ENCODE measurements at regions not wholly inside any gene's neighbourhood (a gene's known extent, or its start where the extent isn't known, plus 50 kb on each side); places are given as distances from the start of the nearest gene placed in this dataset.
A peak's percentile ranks its signal among the peaks of the same experiment; 100 is the strongest.
"Not testable (repeated sequence)": the region's sequence is repeated elsewhere in the genome, so short reads cannot be mapped to it uniquely, and the experiment has no call there.

DNA sequence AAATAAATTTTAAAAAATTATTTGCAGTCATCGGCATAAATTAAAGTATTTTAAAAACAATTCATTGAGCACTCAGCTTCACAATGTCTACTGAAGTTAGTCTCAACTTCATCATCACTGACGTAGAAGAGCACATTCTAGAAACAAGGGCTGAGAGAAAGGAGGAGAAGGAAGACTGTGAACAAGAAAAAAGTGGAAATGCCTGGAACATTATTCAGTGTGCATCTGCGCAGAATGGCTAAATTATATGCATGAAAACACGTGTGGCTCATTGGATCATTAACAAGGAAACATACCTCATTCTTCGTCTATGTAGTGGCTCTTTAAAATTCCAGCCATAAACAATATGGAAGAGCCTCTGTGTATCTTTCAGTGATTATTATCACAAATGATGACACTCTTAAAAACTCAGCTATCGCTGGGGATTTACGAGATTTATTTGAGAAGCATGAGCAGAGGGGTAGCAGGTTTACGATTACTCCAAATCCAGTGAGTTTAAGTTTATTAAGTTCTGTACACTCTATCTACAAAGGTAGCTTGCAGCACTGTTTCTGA lies 404.2 kb upstream of the CDIN1 start:
- DNase-seq (ENCODE audit: low spot score), result no peak

DNA sequence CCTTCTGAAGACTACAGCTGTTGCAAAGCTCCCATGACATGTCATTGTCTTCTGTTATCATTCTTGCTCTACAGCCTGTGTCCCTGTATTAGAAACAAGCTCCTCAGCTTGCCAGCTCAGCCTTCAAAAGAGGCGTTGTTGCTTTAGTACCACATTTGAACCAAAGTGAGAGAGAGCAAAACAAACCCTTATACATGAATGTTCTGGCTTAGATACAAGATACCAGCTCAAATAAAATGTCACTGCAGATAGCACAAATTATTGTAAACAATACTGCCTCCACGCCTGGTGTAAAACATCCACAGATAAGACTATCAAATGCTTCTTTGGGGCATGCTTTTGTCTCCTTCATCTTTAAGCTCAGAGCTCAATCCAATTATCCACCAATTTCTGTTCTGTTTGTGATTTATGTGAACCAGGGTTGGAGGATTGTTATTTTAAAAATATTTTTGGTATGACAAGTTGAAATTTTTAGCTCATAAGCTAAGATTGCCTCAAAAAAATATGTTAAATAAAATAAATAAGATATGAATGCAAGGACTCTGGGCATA lies 403.6 kb upstream of the CDIN1 start:
- DNase-seq (ENCODE audit: low spot score), result no peak

DNA sequence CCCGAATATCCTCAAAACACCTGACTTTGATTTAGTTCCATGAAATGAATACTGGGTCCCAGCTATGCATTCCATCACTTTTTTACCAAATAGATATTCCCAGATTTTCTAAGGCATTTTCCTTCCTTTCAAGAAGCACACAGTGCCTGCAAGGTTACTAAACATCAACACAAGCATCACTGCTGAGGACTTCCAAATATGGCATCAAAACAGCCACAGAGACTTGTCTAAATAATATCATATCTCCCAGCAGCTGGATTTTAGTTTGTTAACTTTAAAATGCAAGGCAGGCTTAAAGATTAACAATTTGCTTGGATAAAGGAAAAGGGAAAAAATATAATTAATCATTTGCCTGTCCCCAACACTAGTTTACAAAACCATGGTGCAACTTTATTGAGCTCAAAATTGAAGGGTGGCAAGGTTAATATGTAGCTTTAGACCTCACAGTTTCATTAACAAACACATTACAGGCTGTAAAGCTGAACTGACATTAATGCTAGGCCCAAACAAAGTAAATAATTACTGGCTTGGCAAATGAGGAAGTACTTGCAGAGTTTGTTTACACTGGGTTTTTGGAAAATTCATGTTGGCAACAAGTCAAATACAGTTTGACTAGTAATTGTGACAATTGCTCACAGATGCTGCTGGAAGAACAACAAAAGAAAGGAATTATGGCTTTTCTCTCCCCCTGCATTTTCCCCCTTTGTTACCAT lies 401.7 kb upstream of the CDIN1 start:
- peak; percentile 71 for DNase-seq (ENCODE audit: low spot score)

DNA sequence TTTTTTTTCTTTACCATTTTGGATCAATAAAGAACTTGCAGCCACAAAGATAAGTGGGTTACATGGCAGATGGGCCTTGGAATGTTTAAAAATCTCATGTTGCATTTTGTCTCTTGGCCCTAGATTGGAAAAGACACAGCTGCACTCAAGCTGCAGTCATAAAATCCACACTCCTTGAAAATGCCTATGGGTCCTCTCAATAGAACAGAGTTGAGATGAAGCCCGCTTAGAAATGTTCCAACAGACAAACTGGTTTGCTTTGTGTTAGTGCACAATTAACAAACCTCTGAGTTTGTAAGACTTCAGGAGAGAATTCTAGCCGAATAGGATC lies 401.2 kb upstream of the CDIN1 start:
- no peak for DNase-seq (ENCODE audit: low spot score)

DNA sequence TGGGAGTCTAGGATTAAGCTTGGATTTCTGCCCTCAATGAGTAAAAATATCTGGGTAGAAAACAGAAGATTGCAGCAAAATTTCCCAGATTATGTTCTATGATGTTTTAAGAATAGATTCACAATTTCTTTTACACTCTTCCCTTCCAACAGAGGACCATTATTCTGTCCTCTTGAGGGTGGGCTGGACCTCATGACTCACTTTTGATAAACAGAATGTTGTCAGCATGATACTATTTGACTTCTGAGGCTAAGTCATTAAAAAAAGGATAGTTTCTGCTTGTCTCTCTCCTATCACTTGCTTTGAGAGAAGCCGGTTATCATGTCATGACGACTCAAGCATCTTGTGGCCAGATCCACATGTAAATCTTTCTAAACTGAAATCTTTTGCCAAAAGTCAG lies 396.2 kb upstream of the CDIN1 start:
- DNase-seq (ENCODE audit: low spot score), result no peak

DNA sequence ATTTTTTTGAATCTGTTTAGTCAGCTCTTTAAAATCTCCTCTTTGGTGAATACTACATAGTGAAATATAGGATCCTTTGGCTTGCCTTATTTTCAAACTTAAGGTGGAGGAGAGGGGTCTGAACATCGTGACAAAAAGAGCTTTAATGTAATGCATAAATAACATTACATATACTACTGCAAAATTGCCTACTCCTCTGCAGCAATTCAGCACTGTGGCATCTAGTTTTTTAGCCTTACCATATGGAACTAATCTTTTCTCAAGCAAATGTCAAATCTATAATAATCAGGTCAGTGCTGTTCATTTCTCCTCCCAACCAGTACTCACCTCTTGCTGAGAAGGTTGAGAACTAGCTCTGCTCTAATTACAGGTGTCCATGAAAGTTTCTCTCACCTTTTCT lies 394.0 kb upstream of the CDIN1 start:
- no peak for DNase-seq (ENCODE audit: low spot score)

DNA sequence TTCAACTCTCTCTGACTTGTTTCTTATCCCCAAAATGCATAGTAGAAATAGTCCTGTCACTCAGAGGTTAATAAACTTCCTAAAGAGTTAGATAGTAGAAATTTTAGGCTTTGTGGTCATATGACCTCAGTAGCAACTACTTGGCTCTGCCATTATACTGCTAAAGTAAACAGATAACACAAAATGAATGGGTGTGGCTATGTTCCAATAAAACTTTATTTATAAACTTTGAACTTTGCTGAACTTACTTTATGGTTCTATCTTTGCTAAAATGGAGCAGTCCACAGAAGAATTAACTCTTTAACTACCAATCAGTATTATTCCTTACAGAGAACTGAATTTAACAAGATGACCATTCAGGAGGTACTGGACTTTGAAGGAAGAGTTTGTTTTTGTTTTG lies 393.6 kb upstream of the CDIN1 start:
- DNase-seq (ENCODE audit: low spot score), result no peak

DNA sequence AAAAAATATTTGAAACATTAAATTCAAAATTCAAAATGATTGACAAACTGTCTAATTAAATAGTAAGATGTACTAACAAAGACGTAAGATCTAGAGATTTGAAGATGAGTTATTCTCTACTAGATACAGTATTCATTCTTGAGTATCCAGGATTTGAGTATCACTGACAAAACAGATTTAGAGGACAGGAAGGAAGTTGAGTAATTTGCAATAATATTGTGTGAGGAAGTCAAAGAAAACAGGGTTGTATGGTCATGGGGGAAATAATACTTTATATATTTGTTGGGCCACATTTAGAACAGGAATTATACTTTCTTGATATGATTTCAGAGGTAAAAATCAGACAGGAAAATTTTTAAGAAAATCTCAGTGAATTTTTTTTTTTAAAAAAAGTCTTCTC lies 393.1 kb upstream of the CDIN1 start:
- DNase-seq (ENCODE audit: low spot score), result no peak

DNA sequence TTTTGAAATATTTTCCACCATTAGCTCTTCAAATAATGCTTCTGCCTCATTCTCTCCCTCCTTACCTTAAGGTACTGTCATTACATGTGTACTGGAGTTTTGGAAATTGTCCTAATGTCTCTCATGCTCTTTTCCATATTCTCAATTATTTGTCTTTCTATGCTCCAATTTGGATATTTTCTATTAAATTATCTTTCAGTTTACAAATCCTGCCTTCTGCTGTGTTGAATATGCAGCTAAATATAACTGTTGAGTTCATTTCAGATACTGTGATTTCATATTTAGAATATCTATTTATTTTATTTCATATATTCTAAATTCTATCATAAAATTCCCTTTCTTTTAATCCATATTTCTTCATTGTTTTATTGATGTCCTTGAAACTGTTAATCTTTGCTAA lies 388.0 kb upstream of the CDIN1 start:
- DNase-seq (ENCODE audit: low spot score), result no peak

DNA sequence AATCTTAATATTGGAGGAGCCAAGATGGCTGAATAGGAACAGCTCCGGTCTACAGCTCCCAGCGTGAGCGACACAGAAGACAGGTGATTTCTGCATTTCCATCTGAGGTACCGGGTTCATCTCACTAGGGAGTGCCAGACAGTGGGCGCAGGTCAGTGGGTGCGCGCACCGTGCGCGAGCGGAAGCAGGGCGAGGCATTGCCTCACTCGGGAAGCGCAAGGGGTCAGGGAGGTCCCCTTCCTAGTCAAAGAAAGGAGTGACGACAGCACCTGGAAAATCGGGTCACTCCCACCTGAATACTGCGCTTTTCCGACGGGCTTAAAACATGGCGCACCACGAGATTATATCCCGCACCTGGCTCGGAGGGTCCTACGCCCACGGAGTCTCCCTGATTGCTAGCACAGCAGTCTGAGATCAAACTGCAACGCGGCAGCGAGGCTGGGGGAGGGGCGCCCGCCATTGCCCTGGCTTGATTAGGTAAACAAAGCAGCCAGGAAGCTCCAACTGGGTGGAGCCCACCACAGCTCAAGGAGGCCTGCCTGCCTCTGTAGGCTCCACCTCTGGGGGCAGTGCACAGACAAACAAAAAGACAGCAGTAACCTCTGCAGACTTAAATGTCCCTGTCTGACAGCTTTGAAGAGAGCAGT lies 383.9 kb upstream of the CDIN1 start:
- not testable (repeated sequence) for DNase-seq (ENCODE audit: low spot score)

DNA sequence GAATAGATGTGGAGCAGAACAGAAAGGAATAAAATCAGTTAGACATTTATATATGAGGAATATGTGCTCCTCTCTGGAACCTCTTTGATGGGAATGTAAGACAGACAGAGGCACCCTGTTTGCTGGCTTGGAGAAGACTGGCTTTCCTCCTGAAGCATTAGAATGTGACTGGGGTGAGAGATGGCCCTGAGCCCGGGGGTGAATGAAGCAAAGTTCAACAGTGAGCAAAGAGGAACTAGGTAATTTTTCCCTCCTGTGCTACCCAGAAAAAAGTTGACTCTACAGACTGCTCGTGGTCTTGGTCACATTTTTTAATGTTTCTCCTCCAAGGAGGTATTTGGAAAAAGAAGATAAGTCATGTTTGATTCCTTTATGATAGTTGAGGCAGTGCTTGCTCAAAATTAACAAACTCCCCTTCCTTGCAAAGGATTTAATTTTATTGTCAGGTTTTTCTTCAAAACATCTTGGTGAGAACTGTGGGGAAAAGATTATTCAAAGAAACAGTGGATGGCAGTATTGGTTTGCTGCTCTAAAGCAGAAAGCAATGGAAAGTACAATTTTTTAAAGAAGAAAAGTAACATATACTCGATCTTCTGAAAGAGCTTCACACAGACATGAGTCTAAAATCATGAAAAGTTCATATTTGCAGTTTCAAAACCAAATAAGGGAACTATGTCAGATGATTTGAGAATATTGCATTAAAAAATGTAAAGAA lies 370.4 kb upstream of the CDIN1 start:
- DNase-seq (ENCODE audit: low spot score), result no peak

DNA sequence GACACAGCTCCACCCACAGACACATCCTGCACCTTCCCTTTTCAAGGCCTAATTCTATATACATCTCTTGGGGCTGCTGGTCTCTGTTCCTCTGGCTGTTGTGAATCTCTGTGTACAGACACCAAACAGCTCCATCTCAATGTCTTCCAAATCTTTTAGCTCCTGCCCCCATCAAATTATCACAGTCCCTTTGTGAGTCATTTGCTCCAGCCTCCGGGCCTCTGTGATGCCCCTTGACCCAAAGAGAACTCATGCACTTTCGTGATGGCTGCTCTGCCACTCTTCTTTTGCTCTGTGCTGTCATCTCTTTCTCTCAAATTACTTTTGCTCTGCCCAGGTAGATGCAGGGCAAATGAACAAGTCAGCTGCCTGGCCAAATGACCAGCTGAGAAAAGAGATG lies 369.0 kb upstream of the CDIN1 start:
- no peak for DNase-seq (ENCODE audit: low spot score)

DNA sequence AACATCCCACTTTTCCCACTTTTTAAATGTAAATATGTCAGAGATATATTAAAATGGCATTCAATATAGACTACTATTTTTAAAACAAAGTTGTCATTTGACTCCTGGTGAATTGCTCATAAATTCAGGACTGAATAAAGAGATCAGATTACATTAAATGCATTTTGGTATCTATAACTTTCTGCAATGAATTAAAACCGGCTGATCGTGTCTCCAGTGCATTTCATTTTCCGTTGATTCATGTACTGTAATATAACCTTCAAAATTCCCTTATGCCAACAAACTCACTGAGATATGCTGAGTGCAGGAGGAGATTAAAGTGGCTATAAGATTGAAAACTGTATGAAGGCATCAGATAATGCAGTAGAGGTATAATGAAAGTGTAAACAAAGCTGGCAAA lies 361.1 kb upstream of the CDIN1 start:
- DNase-seq (ENCODE audit: low spot score), result no peak

DNA sequence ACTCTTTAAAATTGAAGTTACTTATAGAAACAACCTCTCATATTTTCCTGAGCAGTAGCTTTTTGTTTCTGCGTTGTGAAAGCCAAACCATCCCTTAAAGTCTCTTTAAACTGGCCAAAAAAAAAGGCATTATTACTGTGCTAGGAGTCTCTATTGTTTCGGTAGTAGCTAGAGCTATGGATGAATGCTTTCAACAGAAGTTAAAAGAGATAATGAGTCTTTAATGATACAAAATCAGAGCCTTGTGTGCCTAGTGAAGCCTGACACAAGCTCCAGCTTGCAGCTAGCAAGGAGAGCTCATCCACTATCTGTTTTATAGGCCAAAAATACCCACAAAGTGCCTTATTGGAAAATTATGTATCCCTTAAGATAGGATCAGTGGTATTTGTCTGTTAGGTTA lies 360.4 kb upstream of the CDIN1 start:
- no peak for DNase-seq (ENCODE audit: low spot score)

DNA sequence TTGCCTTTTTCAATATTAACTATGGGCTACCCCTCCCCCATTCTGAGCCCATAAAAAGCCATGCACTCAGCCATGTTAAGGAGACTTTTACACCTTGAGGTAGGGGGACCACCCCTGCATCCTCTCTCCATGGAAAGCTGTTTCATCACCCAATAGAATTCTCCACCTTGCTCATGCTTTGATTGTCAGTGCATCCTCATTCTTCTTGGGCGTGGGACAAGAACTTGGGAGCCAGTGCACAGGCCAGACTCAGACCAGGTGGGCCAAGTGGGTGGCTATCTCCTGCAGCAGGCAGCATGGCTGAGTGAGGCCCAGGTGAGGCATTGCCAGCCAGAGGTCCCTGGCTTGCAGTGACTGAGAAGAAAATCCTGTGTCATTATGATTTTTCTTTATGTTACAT lies 357.4 kb upstream of the CDIN1 start:
- no peak for DNase-seq (ENCODE audit: low spot score)

DNA sequence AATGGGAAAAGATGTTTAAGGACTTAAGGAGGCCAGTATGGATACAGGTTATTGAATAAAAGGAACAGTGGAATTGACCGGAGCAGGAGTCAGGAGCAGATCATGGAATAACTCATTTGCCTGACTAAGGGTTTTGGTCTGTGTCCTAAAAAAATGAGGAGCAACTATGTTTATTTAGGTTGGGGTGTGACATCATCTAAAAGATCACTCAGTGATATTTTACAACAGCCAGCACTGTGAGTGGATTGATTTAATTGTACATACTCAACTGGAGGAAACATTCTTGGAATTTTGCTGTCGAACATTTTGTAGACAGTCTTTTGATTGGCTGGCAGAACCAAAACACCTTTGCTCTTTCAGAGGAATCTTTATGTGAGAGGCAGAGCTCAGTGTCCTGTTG lies 348.6 kb upstream of the CDIN1 start:
- DNase-seq (ENCODE audit: low spot score), result no peak

DNA sequence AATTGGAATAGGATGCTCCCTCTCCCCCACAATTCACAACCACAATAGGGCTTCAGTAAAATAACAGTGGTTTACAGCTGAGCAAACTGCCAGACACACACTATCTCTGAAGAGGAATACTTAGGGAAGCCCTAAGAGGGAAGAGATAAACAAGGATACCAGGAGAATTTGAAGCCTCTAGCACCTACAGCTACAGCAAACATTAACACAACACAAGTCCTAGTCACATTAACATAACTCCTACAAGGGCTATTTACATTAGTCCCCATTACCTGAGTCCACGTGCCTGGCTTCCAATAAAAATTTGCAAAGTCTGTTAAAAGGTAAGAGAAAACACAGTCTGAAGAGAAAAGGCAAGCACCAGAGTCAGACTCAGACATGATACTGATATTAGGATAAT lies 346.9 kb upstream of the CDIN1 start:
- DNase-seq (ENCODE audit: low spot score), result no peak

DNA sequence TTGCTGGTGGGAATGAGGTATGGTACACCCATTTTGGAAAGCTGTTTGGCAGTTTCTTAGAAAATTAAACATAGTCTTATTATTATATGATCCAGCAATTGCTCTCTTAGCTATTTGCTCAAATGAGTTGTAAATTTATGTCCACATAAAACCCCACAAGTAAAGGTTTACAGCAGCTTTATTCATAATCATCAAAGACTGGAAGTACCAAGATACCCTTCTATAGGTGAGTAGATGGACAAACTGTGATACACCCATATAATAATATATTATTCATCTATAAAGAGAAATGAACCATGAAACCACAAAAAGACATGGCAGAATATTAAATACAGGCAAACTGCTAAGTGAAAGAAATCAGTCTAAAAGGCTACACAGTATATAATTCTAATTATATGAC lies 344.7 kb upstream of the CDIN1 start:
- no peak for DNase-seq (ENCODE audit: low spot score)

DNA sequence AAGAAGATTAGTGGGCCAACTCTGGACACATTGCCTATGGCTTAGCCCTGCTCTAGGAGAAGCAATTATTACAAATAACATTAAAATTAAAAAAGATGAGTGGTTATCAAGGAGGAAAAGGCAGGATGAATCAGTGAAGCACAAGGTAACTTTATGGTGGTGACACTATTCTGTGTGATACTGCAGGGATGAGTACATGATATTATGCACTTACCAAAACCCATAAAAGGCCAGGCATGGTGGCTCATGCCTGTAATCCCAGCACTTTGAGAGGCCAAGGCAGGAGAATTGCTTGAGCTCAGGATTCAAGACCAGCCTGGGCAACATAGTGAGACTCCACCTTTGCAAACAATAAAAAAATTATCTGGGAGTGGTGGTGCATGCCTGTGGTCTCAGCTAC lies 344.3 kb upstream of the CDIN1 start:
- no peak for DNase-seq (ENCODE audit: low spot score)

DNA sequence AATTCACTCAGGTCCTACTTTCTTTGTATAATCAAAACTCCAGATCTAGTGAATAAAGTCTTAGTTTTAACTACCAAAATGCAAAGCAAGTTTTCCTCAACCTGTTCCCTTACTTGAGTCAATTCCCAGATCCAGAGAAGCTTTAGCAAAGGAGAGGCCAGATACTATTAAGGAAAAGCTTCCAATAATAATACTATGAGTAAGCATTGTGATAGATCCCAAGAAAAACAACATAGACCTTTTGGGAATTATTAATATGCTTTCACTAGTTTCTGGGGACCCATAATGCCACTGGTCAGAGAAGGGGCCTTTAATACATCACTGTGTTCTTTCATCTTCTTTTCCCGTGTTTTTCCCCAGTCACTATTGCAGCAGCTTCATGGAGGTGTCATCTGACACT lies 339.9 kb upstream of the CDIN1 start:
- no peak for DNase-seq (ENCODE audit: low spot score)

DNA sequence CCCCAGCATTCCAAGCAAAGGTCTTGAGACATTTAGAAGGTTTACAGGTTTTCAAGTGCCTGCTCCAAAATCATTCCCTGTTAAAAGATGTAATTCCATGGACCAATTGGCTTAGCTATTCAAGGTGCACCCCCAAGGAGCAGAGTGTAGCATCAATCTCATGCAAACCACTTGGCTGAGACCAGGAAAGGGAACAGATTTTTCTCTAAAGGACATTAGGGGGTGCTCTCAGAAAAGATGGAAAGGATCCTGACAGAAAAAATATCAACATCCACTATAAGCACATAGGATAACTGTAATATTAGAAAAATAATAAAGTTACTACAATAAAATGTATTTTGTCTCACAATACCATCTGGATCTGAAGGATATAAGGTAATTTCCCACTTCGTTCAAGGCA lies 328.0 kb upstream of the CDIN1 start:
- no peak for DNase-seq (ENCODE audit: low spot score)

DNA sequence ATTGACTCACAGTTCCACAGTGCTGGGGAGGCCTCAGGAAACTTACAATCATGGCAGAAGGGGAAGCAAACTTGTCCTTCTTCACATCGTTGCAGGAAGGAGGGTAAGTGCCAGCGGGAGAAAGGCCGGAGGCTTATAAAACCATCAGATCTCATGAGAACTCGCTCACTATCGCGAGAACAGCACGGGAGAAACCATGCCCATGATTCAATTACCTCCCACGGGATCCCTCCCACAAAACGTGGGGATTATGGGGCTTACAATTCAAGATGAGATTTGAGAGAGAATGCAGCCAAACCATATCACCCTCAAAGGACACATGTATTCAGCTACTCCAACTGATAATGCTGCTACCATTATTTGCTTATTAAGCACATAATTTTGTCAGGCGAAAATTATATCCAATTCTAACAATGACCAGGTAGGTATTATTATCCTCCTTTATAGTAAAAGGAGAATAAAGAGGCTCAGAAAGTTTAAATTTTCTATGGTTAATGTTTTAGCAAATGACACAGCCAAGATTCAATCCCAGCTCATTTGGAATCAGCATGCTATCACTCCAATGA lies 327.2 kb upstream of the CDIN1 start:
- DNase-seq (ENCODE audit: low spot score), result no peak
